Stimulated activated naive CD8-positive, alpha-beta T cell treated with anti-CD3 and anti-CD28 coated beads, Interleukin-15, amount 100 ng/mL, for 72 hours (primary cell): ENCODE measurements at regions not wholly inside any gene's neighbourhood (a gene's known extent, or its start where the extent isn't known, plus 50 kb on each side); places are given as distances from the start of the nearest gene placed in this dataset.

Source experiments
- ATAC-seq: fragments of 150-1000 bp; cut with Tn5 transposase; 2 replicates; pipeline ENCODE4 v1.10.0; 2021; ENCODE audit warnings: mild to moderate bottlenecking, moderate library complexity
- DNase-seq, 2 donors: peaks; one replicate each; pipeline ENCODE4 v3.0.0; 2021 to 2022
- H3K27ac Mint-ChIP-seq, 2 donors: one replicate each; pipeline ENCODE4 v1.8.0; 2022; ENCODE audit warnings: mild to moderate bottlenecking in 2 of 2, mixed read lengths in 2 of 2, moderate library complexity in 2 of 2
- H3K27me3 Mint-ChIP-seq: one replicate; pipeline ENCODE4 v1.8.0; 2022; ENCODE audit warnings: mixed read lengths
- H3K4me1 Mint-ChIP-seq: one replicate; pipeline ENCODE4 v1.8.0; 2022; ENCODE audit warnings: mild to moderate bottlenecking, mixed read lengths
- H3K4me3 Mint-ChIP-seq, 2 donors: one replicate each; pipeline ENCODE4 v1.8.0; 2022; ENCODE audit warnings: mild to moderate bottlenecking in 2 of 2, mixed read lengths in 2 of 2, moderate library complexity in 1 of 2
- H3K9me3 Mint-ChIP-seq, 2 donors: one replicate each; pipeline ENCODE4 v1.8.0; 2022; ENCODE audit warnings: mixed read lengths in 2 of 2

- no peak for DNase-seq
- ATAC-seq, result peak; percentile 70
- H3K9me3 Mint-ChIP-seq, result no peaks in the 10 kb centered on the region
- no peak overlapping the region for H3K4me3 Mint-ChIP-seq
- peaks cover 16% of the 10 kb centered on the region for H3K4me1 Mint-ChIP-seq
- no peak overlapping the region for H3K27ac Mint-ChIP-seq
- H3K27me3 Mint-ChIP-seq, result no peaks in the 10 kb centered on the region
These were observed 178.4 kb upstream of the PARP11 start for GRCh38 chr12:4051596-4051995.

GRCh38 chr12:4050340-4050739, 177.1 kb upstream of the PARP11 start:
- no peaks in the 10 kb centered on the region for H3K27me3 Mint-ChIP-seq
- peaks cover 19% of the 10 kb centered on the region for H3K4me1 Mint-ChIP-seq
- no peaks in the 10 kb centered on the region for H3K9me3 Mint-ChIP-seq
- H3K4me3 Mint-ChIP-seq, result no peak overlapping the region
- H3K27ac Mint-ChIP-seq, result no peak overlapping the region
- DNase-seq (no peak), ATAC-seq (no peak)

GRCh38 chr12:4049298-4050080, 176.3 kb upstream of the PARP11 start:
- ATAC-seq, result no peak
- H3K27ac Mint-ChIP-seq, result no peak overlapping the region
- H3K9me3 Mint-ChIP-seq, result no peaks in the 10 kb centered on the region
- no peak overlapping the region for H3K4me3 Mint-ChIP-seq
- H3K27me3 Mint-ChIP-seq, result no peaks in the 10 kb centered on the region
- peaks cover 19% of the 10 kb centered on the region for H3K4me1 Mint-ChIP-seq
- DNase-seq, result no peak

- ATAC-seq, result no peak
- peaks cover 19% of the 10 kb centered on the region for H3K4me1 Mint-ChIP-seq
- no peaks in the 10 kb centered on the region for H3K9me3 Mint-ChIP-seq
- no peak for DNase-seq
- no peak overlapping the region for H3K4me3 Mint-ChIP-seq
- H3K27ac Mint-ChIP-seq, result no peak overlapping the region
- no peaks in the 10 kb centered on the region for H3K27me3 Mint-ChIP-seq
These were observed 174.2 kb upstream of the PARP11 start for GRCh38 chr12:4047421-4047820.

- H3K4me1 Mint-ChIP-seq, result peaks cover 14% of the 10 kb centered on the region
- no peak overlapping the region for H3K4me3 Mint-ChIP-seq
- H3K27me3 Mint-ChIP-seq, result no peaks in the 10 kb centered on the region
- no peak overlapping the region for H3K27ac Mint-ChIP-seq
- no peak for DNase-seq
- H3K9me3 Mint-ChIP-seq, result no peaks in the 10 kb centered on the region
- no peak for ATAC-seq
These were observed 173.3 kb upstream of the PARP11 start for GRCh38 chr12:4046495-4046840.

- H3K27ac Mint-ChIP-seq, result no peak overlapping the region
- ATAC-seq (no peak), DNase-seq (no peak)
- no peaks in the 10 kb centered on the region for H3K9me3 Mint-ChIP-seq
- H3K27me3 Mint-ChIP-seq, result no peaks in the 10 kb centered on the region
- peaks cover 11% of the 10 kb centered on the region for H3K4me1 Mint-ChIP-seq
- H3K4me3 Mint-ChIP-seq, result no peak overlapping the region
These were observed 172.7 kb upstream of the PARP11 start for GRCh38 chr12:4045786-4046494.

GRCh38 chr12:4044736-4045730, 171.8 kb upstream of the PARP11 start:
- H3K27ac Mint-ChIP-seq, result no peak overlapping the region
- peaks cover 13% of the 10 kb centered on the region for H3K4me1 Mint-ChIP-seq
- no peak for ATAC-seq
- H3K4me3 Mint-ChIP-seq, result no peak overlapping the region
- H3K27me3 Mint-ChIP-seq, result no peaks in the 10 kb centered on the region
- no peaks in the 10 kb centered on the region for H3K9me3 Mint-ChIP-seq
- DNase-seq, result no peak

- Mint-ChIP-seq H3K27ac (no peak overlapping the region), H3K4me1 (peaks cover 20% of the 10 kb centered on the region), H3K9me3 (no peaks in the 10 kb centered on the region), H3K4me3 (no peak overlapping the region), H3K27me3 (no peaks in the 10 kb centered on the region)
- ATAC-seq (no peak), DNase-seq (no peak)
These were observed 170.9 kb upstream of the PARP11 start for GRCh38 chr12:4044101-4044500.

- Mint-ChIP-seq H3K9me3 (no peaks in the 10 kb centered on the region), H3K4me3 (no peak overlapping the region), H3K27me3 (no peaks in the 10 kb centered on the region), H3K27ac (peak overlapping the region in 1 of 2 donors; percentile 7), H3K4me1 (peaks cover 20% of the 10 kb centered on the region)
- ATAC-seq (no peak), DNase-seq (no peak)
These were observed 168.1 kb upstream of the PARP11 start for GRCh38 chr12:4041187-4041885.

GRCh38 chr12:4039931-4040330, 166.7 kb upstream of the PARP11 start:
- H3K27ac Mint-ChIP-seq, result no peak overlapping the region
- H3K4me1 Mint-ChIP-seq, result peaks cover 19% of the 10 kb centered on the region
- DNase-seq (no peak), ATAC-seq (no peak)
- no peaks in the 10 kb centered on the region for H3K27me3 Mint-ChIP-seq
- no peak overlapping the region for H3K4me3 Mint-ChIP-seq
- no peaks in the 10 kb centered on the region for H3K9me3 Mint-ChIP-seq

- Mint-ChIP-seq H3K9me3 (no peaks in the 10 kb centered on the region), H3K4me3 (no peak overlapping the region), H3K27me3 (no peaks in the 10 kb centered on the region), H3K4me1 (peaks cover 19% of the 10 kb centered on the region), H3K27ac (peak overlapping the region in 1 of 2 donors; percentile 44)
- ATAC-seq (no peak), DNase-seq (no peak)
These were observed 164.6 kb upstream of the PARP11 start for GRCh38 chr12:4037747-4038312.

GRCh38 chr12:4036671-4037271, 163.6 kb upstream of the PARP11 start:
- Mint-ChIP-seq H3K9me3 (no peaks in the 10 kb centered on the region), H3K4me3 (no peak overlapping the region), H3K27ac (no peak overlapping the region), H3K27me3 (no peaks in the 10 kb centered on the region), H3K4me1 (peaks cover 22% of the 10 kb centered on the region)
- ATAC-seq (no peak), DNase-seq (no peak)

- peaks cover 25% of the 10 kb centered on the region for H3K4me1 Mint-ChIP-seq
- H3K27me3 Mint-ChIP-seq, result no peaks in the 10 kb centered on the region
- H3K9me3 Mint-ChIP-seq, result no peaks in the 10 kb centered on the region
- no peak overlapping the region for H3K27ac Mint-ChIP-seq
- ATAC-seq (no peak), DNase-seq (no peak)
- no peak overlapping the region for H3K4me3 Mint-ChIP-seq
These were observed 161.7 kb upstream of the PARP11 start for GRCh38 chr12:4034921-4035320.

GRCh38 chr12:4032924-4033615, 159.9 kb upstream of the PARP11 start:
- H3K9me3 Mint-ChIP-seq, result no peaks in the 10 kb centered on the region
- H3K27ac Mint-ChIP-seq, result no peak overlapping the region
- ATAC-seq (no peak), DNase-seq (no peak)
- no peaks in the 10 kb centered on the region for H3K27me3 Mint-ChIP-seq
- H3K4me3 Mint-ChIP-seq, result no peak overlapping the region
- peaks cover 23% of the 10 kb centered on the region for H3K4me1 Mint-ChIP-seq
